IMR-90 (cell line): ENCODE measurements at regions not wholly inside any gene's neighbourhood (a gene's known extent, or its start where the extent isn't known, plus 50 kb on each side); places are given as distances from the start of the nearest gene placed in this dataset.

Experiments
- ATAC-seq: fragments of 200-7000 bp; cut with Tn5 transposase; 2 replicates; pipeline ENCODE4 v1.9.1; 2020; ENCODE audit warnings: low read depth, mild to moderate bottlenecking, moderate library complexity
- BruUV-seq: library from RNA; stranded (reverse); fragments of 400-500 nt; replicated peaks from 2 replicates; lab custom pipeline; 2021; lab: Mats Ljungman, UMichigan
- CTCF ChIA-PET: fragments of 300-600 bp; formaldehyde crosslinking; extraction: SDS; loops from one replicate; lab custom pipeline; 2021; ENCODE audit warnings: antibody characterized with exemption; lab: Yijun Ruan, JAX
- POLR2A ChIA-PET: fragments of 300-600 bp; sonication (Branson Sonifier 250); formaldehyde crosslinking; loops from one replicate; lab custom pipeline; 2022; ENCODE audit warnings: antibody characterized with exemption; ENCODE audit not compliant: unreplicated experiment; lab: Charles Lee
- DNase-seq: peaks from one replicate; pipeline ENCODE4 v3.0.0; 2013
- H2AFZ ChIP-seq: replicated peaks from 2 replicates; pipeline ENCODE3; 2013; ENCODE audit warnings: low read length, mild to moderate bottlenecking; ENCODE audit not compliant: poor library complexity
- H2AK5ac ChIP-seq: 2 replicates; pipeline ENCODE4 v1.6.1; 2013; ENCODE audit warnings: low read depth, low read length, inconsistent platforms
- H2AK9ac ChIP-seq: replicated peaks from 2 replicates; pipeline ENCODE3; 2013; ENCODE audit warnings: mild to moderate bottlenecking, low read depth, low read length, moderate library complexity; ENCODE audit not compliant: poor library complexity
- H2BK120ac ChIP-seq: 2 replicates; pipeline ENCODE4 v1.6.1; 2013; ENCODE audit warnings: low read depth, low read length, inconsistent platforms
- H2BK15ac ChIP-seq: 3 replicates; pipeline ENCODE4 v1.6.1; 2013; ENCODE audit warnings: low read depth, low read length, inconsistent platforms
- H2BK20ac ChIP-seq: 2 replicates; pipeline ENCODE4 v1.6.1; 2013; ENCODE audit warnings: low read depth, mild to moderate bottlenecking, inconsistent platforms, low read length, moderate library complexity
- H2BK5ac ChIP-seq: 2 replicates; pipeline ENCODE4 v1.6.1; 2013; ENCODE audit warnings: mild to moderate bottlenecking, low read depth, low read length, inconsistent platforms; ENCODE audit not compliant: poor library complexity, severe bottlenecking
- H3K14ac ChIP-seq: replicated peaks from 2 replicates; pipeline ENCODE4 v1.6.1; 2013; ENCODE audit warnings: low read depth, low read length, inconsistent platforms
- H3K18ac ChIP-seq: 2 replicates; pipeline ENCODE4 v1.6.1; 2013; ENCODE audit warnings: low read depth, low read length, control low read depth
- H3K23ac ChIP-seq: 2 replicates; pipeline ENCODE4 v1.6.1; 2013; ENCODE audit warnings: low read depth, low read length, inconsistent platforms
- H3K27ac ChIP-seq: 2 replicates; pipeline ENCODE4 v1.5.1; 2013; ENCODE audit warnings: mild to moderate bottlenecking, control low read depth, low read length; ENCODE audit not compliant: insufficient read depth
- H3K27me3 ChIP-seq: 2 replicates; pipeline ENCODE4 v1.6.1; 2013; ENCODE audit warnings: low read length; ENCODE audit not compliant: control insufficient read depth, insufficient read depth
- H3K36me3 ChIP-seq: 2 replicates; pipeline ENCODE4 v1.6.1; 2013; ENCODE audit warnings: low read length, mixed read lengths; ENCODE audit not compliant: control insufficient read depth, insufficient read depth
- H3K4ac ChIP-seq: 2 replicates; pipeline ENCODE4 v1.6.1; 2013; ENCODE audit warnings: low read depth, low read length, inconsistent platforms
- H3K4me1 ChIP-seq: 2 replicates; pipeline ENCODE4 v1.6.1; 2013; ENCODE audit warnings: low read length, mixed read lengths; ENCODE audit not compliant: control insufficient read depth, insufficient read depth
- H3K4me2 ChIP-seq: 2 replicates; pipeline ENCODE4 v1.6.1; 2013; ENCODE audit warnings: low read depth, mild to moderate bottlenecking, control low read depth, low read length, moderate library complexity
- H3K4me3 ChIP-seq: 2 replicates; pipeline ENCODE4 v1.5.1; 2013; ENCODE audit warnings: low read depth, mild to moderate bottlenecking, control low read depth, low read length, moderate library complexity; ENCODE audit not compliant: insufficient read depth
- H3K56ac ChIP-seq: 2 replicates; pipeline ENCODE4 v1.6.1; 2013; ENCODE audit warnings: low read length, inconsistent platforms; ENCODE audit not compliant: insufficient read depth; ENCODE audit errors: extremely low read depth
- H3K79me1 ChIP-seq, 2 experiments: 2 replicates each; pipeline ENCODE4 v1.6.1; 2013; ENCODE audit warnings: low read length in 2 of 2, inconsistent platforms in 1 of 2, low read depth in 1 of 2
- H3K9ac ChIP-seq: 2 replicates; pipeline ENCODE4 v1.6.1; 2013; ENCODE audit warnings: low read depth, low read length, control low read depth
- H3K9me1 ChIP-seq: 2 replicates; pipeline ENCODE4 v1.6.1; 2013; ENCODE audit warnings: low read length, inconsistent platforms; ENCODE audit not compliant: insufficient read depth
- H3K9me3 ChIP-seq: 2 replicates; pipeline ENCODE4 v1.6.1; 2013; ENCODE audit warnings: low read length; ENCODE audit not compliant: control insufficient read depth, insufficient read depth
- H4K20me1 ChIP-seq: 2 replicates; pipeline ENCODE4 v1.6.1; 2013; ENCODE audit warnings: low read length, inconsistent platforms; ENCODE audit not compliant: insufficient read depth
- H4K5ac ChIP-seq: 2 replicates; pipeline ENCODE4 v1.6.1; 2013; ENCODE audit warnings: mild to moderate bottlenecking, low read depth, low read length, control low read depth
- H4K8ac ChIP-seq, 2 experiments: 2 replicates each; pipeline ENCODE4 v1.6.1; 2013; ENCODE audit warnings: low read depth in 2 of 2, low read length in 2 of 2, control low read depth in 1 of 2, inconsistent platforms in 1 of 2
- H4K91ac ChIP-seq: 2 replicates; pipeline ENCODE4 v1.6.1; 2013; ENCODE audit warnings: low read depth, low read length, inconsistent platforms; ENCODE audit not compliant: insufficient read depth
- BHLHE40 ChIP-seq: fragments of 150-350 bp; IDR thresholded peaks from 2 replicates; pipeline ENCODE4 v1.6.1; 2016; ENCODE audit warnings: mild to moderate bottlenecking, low read depth, low read length
- FOS ChIP-seq: fragments of 150-350 bp; IDR thresholded peaks from 2 replicates; pipeline ENCODE4 v1.6.1; 2016; ENCODE audit warnings: low read depth, low read length
- MXI1 ChIP-seq: IDR thresholded peaks from 2 replicates; pipeline ENCODE4 v1.6.1; 2012; ENCODE audit warnings: low read depth, mild to moderate bottlenecking, low read length, moderate library complexity, borderline replicate concordance
- NFE2L2 ChIP-seq: fragments of 150-350 bp; IDR thresholded peaks from 2 replicates; pipeline ENCODE4 v1.6.1; 2016; ENCODE audit warnings: low read depth, mild to moderate bottlenecking, low read length
- SMC3 ChIP-seq: fragments of 150-350 bp; IDR thresholded peaks from 2 replicates; pipeline ENCODE4 v1.6.1; 2016; ENCODE audit warnings: low read depth, mild to moderate bottlenecking, antibody characterized with exemption, low read length, moderate library complexity
- WGBS, 2 experiments: methylation state at CpG; one replicate each; pipeline versions ENCODE4 v1.1.5 to v1.1.7; 2013; ENCODE audit warnings: missing lambda C conversion rate in 2 of 2; ENCODE audit not compliant: insufficient read length in 1 of 2; ENCODE audit errors: extremely low coverage in 2 of 2; 5-methylcytosine and 5-hydroxymethylcytosine counted together
- dilution Hi-C: fragments of 300-500 bp; cut with HindIII; formaldehyde crosslinking; loops from one replicate; pipeline ENCODE4 v1.14.3; 2018; ENCODE audit warnings: low sequenced_read_pairs; ENCODE audit not compliant: unreplicated experiment
- in situ Hi-C: fragments of 300-500 bp; cut with MboI; formaldehyde crosslinking; loops from 3 replicates; pipeline ENCODE4 v1.14.3; 2019; ENCODE audit warnings: low sequenced_read_pairs, inconsistent platforms, mixed read lengths
- intact Hi-C: fragments of 100-400 bp; cut with micrococcal nuclease; formaldehyde crosslinking; loops from 2 replicates; pipeline ENCODE4 v1.10.0; 2022

DNA sequence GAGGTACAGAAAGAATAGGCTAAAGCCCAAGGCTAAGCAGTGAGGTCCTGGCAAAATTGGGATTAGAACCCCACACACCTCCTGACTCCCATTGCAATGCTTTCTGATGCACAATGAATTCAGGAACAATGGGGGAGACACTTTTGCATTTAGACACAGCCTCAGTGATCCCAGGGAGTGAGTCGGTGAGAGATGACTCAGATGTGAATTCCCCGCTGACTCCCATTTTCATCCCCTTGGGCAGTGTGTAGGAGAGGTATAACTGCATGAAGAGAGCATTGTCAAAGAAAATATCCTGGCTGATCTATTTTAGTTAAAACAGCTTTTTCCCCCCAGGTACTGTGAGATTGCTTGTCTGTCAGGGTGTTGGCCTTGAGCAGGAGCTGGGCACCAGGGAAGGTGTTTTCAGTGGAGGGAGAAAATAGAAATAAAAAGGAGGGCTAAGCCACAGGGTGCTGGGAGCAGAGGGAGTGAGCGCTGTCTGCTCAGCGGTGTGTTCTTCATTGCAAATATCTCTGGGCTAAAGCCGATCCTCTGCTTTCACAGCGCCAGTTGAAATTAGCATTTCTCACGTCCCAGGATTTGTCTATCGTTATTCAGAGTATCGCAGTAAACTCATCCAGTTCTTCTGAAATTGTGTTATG, 247.7 kb upstream of the PTBP2 start:
- CTCF ChIA-PET, result interaction anchor here (0.7 kb wide), 1 partner anchor 11 kb away, joined by 3 read pairs; no protein-coding TSS in a partner anchor
- no peak overlapping the region for H4K91ac ChIP-seq
- peak overlapping the region; percentile 3 for H3K14ac ChIP-seq
- no peak overlapping the region for H4K8ac ChIP-seq
- H3K4me2 ChIP-seq, result no peak overlapping the region
- H3K4me3 ChIP-seq, result no peak overlapping the region
- H3K9ac ChIP-seq, result no peak overlapping the region
- H3K18ac ChIP-seq, result no peak overlapping the region
- no peaks in the 10 kb centered on the region for H3K4me1 ChIP-seq
- in situ Hi-C loops (no loop called here), dilution Hi-C loops (no loop called here), intact Hi-C loops (no loop called here)
- peak overlapping the region; percentile 73 for H2AFZ ChIP-seq
- no peaks in the 10 kb centered on the region for H3K9me3 ChIP-seq
- H3K27ac ChIP-seq, result no peak overlapping the region
- no peak for TF ChIP-seq BHLHE40
- 0 out of 2 replicates have a peak, but pooled peaks have one; percentile 8 for TF ChIP-seq FOS
- no peak for TF ChIP-seq NFE2L2
- TF ChIP-seq MXI1, result no peak
- TF ChIP-seq SMC3, result no peak
- peak overlapping the region; percentile 70 for H2AK9ac ChIP-seq
- no peak overlapping the region for H2BK15ac ChIP-seq
- peak; percentile 71 for ATAC-seq
- no peaks in the 10 kb centered on the region for H3K79me1 ChIP-seq
- no TSS peak for BruUV-seq
- no peaks in the 10 kb centered on the region for H3K27me3 ChIP-seq
- H3K36me3 ChIP-seq, result no peaks in the 10 kb centered on the region
- peak overlapping the region; percentile 42 for H2BK120ac ChIP-seq
- peak overlapping the region; percentile 61 for H3K4ac ChIP-seq
- H4K5ac ChIP-seq, result no peak overlapping the region
- no peaks in the 10 kb centered on the region for H3K9me1 ChIP-seq
- H2BK5ac ChIP-seq, result no peak overlapping the region
- no peak overlapping the region for H2AK5ac ChIP-seq
- WGBS, 2 experiments, result no CpG with 5 or more reads among the region's 9 CpGs
- H2BK20ac ChIP-seq, result 0 out of 2 replicates have a peak overlapping the region, but pooled peaks have one; percentile 27
- DNase-seq, result peak; percentile 79
- H4K20me1 ChIP-seq, result no peaks in the 10 kb centered on the region
- H3K56ac ChIP-seq, result no peak overlapping the region
- POLR2A ChIA-PET, result no interaction called here
- no peak overlapping the region for H3K23ac ChIP-seq
